ENCODE measurements at regions not wholly inside any gene's neighbourhood (a gene's known extent, or its start where the extent isn't known, plus 50 kb on each side); places are given as distances from the start of the nearest gene placed in this dataset.

GRCh38 chr21:38042246-38042645 is 126.0 kb upstream of the KCNJ6 start:
- TF ChIP-seq EZH2 (IDR thresholded peaks at IDR 0.05; ENCODE audit: low read length), result no peak
- TF ChIP-seq, protein P1, sequence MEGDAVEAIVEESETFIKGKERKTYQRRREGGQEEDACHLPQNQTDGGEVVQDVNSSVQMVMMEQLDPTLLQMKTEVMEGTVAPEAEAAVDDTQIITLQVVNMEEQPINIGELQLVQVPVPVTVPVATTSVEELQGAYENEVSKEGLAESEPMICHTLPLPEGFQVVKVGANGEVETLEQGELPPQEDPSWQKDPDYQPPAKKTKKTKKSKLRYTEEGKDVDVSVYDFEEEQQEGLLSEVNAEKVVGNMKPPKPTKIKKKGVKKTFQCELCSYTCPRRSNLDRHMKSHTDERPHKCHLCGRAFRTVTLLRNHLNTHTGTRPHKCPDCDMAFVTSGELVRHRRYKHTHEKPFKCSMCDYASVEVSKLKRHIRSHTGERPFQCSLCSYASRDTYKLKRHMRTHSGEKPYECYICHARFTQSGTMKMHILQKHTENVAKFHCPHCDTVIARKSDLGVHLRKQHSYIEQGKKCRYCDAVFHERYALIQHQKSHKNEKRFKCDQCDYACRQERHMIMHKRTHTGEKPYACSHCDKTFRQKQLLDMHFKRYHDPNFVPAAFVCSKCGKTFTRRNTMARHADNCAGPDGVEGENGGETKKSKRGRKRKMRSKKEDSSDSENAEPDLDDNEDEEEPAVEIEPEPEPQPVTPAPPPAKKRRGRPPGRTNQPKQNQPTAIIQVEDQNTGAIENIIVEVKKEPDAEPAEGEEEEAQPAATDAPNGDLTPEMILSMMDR (optimal IDR thresholded peaks at IDR 0.05 in 1 of 3, IDR thresholded peaks at IDR 0.05 in 1 of 3, conservative IDR thresholded peaks at IDR 0.05 in 1 of 3; ENCODE audit: extremely low read depth in 1 of 3, insufficient read depth in 2 of 3, low read length in 3 of 3), result no peak

Data from keratinocyte (primary cell).